OCI-M2 (cell line): ENCODE measurements at regions not wholly inside any gene's neighbourhood (a gene's known extent, or its start where the extent isn't known, plus 50 kb on each side); places are given as distances from the start of the nearest gene placed in this dataset.

Experiments used
- DNase-seq: peaks from one replicate; lab custom pipeline; 2025; ENCODE audit not compliant: unreplicated experiment; lab: John Stamatoyannopoulos, UW

- DNase-seq, result no peak
These were observed 357.0 kb downstream of the ZIC4 start for GRCh38 chr3:147049305-147049704.

DNA sequence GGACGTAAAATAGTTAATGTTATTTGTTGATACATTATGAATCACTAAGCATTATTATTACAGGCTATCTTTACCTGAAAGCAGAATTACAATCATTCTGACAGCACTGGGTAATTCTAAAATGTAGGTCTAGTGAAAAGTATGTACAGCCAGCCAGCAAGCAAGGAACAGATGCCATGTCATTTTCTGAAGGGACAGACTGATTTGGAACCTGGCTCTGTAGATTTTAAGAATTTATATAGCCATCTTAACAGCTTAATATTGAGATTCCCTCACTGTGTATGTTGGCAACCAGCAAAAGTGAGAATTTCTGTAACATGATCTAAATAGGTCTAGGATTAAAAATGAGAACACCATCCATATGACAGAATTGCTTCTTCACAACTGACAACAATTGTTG lies 359.4 kb downstream of the ZIC4 start:
- DNase-seq, result no peak

GRCh38 chr3:147038481-147038880 lies 367.9 kb downstream of the ZIC4 start:
- DNase-seq, result no peak

GRCh38 chr3:147034359-147034758 lies 372.0 kb downstream of the ZIC4 start:
- DNase-seq, result no peak

GRCh38 chr3:147030274-147030673 lies 376.1 kb downstream of the ZIC4 start:
- DNase-seq, result no peak

GRCh38 chr3:147015334-147015733 lies 391.0 kb downstream of the ZIC4 start:
- no peak for DNase-seq

GRCh38 chr3:147008886-147009285 lies 397.5 kb downstream of the ZIC4 start:
- no peak for DNase-seq

- DNase-seq, result no peak
These were observed 397.9 kb downstream of the ZIC4 start for GRCh38 chr3:147008458-147008857.

DNA sequence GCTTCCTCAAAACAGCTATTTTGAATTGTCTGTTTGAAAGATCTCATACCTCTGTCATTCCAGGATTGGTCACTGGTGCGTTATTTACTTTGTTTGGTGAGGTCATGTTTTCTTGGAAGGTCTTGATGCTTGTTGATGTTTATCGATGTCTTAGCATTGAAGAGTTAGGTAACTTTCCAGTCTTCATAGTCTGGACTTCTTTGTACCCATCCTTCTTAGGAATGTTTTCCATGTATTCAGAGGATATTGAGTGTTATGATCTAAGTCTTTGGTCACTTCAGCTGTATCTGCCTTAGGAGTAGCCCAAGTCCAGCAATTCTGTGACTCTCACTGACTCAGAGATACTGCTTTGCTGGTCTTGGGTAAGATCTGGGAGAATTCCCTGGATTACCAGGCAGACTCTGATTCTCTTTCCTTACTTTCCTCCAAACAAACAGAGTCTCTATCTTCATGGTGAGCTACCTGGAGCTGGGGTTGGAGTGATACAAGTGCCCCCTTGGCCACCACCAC lies 398.6 kb downstream of the ZIC4 start:
- DNase-seq, result no peak

- no peak for DNase-seq
These were observed 397.6 kb upstream of the PLSCR5 start for GRCh38 chr3:147002721-147003120.

GRCh38 chr3:147000274-147000673 lies 395.1 kb upstream of the PLSCR5 start:
- DNase-seq, result no peak

DNA sequence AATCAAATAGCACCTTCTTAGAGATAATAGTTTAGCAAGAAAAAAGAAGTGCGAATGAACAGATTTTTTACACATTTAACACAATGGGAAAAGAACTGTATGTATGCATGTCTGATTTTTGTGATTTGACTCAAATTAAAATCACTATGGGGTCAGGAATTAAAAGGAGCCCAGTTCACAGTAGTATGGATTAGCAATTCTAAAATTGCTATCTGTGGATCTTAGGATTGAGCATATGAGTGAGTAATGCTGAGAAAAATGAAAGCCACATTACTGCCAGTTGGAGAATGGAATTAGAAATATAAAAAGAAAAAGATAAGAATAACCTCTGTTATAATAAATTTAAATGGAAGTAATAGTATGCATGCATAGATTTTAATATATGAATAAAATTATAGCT lies 386.8 kb upstream of the PLSCR5 start:
- DNase-seq, result no peak

DNA sequence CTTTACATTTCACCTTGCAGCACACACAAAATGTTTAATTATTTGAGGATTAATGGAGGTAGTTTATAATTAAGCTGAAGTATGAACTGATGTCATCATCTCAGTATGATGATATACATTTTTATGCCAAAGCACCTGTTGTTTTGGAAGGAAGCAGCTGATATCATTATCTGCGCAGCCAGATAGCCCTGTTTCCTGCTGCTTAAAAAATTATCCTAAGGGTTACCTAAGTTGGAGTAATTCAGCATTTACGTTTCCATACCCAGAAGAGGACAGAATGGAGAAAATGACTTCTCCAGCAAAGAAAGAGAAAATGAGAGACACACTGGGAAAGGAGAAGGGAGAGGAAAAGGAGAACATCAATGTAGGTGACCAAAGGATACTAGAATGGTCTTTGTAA lies 370.3 kb upstream of the PLSCR5 start:
- DNase-seq, result no peak

DNA sequence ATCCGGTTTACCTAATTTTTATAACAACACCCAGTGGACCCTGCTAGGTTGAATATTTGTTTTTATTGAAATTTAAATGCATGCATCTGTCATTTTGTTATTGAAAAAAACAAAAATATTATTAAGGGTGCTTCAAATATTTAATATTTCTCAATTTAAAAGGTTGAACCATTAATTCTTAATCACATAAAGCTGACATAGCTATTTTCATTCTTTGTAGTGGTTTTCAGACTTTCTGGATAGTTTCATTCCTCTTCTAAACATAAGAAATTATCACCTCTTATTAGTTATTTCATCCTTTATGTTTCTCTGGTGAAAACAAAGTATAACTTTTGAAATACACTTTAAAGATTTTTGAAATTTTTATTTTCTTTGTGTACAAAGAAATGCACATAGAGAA lies 369.9 kb upstream of the PLSCR5 start:
- DNase-seq, result no peak

- no peak for DNase-seq
These were observed 368.9 kb upstream of the PLSCR5 start for GRCh38 chr3:146974001-146974400.

GRCh38 chr3:146972726-146973125 lies 367.6 kb upstream of the PLSCR5 start:
- no peak for DNase-seq

DNA sequence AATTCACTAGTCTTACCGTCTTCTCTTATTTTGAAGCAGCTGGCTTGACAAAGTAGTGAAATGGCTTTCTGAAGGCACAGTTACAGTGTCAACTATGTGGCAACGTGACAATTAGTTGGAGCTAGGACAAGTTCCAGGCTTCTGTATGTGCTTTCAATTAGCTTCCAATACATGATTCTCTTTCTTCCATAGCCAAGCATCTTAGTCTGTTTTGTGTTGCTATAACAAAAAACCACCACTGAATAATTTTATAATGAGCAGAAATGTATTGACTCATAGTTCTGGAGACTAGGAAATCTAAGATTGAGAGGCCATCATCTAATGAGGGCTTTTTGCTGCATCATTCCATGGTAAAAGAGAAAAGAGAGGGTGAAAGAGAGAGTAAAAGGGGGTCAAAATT lies 365.1 kb upstream of the PLSCR5 start:
- DNase-seq, result no peak

DNA sequence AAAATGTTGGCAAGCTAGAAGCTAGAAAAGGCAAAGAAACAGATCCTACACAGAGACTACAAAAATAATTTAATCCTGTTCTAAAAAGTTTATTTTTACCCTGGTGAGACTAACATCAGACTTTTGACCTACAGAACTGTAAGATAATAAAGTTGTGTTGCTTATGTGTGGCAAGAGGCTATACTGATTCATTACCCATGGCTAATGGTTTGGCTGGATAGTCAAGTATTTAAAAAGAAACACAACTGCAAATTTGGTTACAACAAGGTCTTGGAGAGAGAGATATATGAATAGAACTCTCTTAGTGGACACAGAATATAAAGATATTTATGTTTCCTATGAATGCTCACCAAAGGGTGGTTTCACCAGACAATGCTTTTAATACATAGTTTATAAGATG lies 364.2 kb upstream of the PLSCR5 start:
- no peak for DNase-seq

GRCh38 chr3:146968204-146968651 lies 363.1 kb upstream of the PLSCR5 start:
- DNase-seq, result no peak

DNA sequence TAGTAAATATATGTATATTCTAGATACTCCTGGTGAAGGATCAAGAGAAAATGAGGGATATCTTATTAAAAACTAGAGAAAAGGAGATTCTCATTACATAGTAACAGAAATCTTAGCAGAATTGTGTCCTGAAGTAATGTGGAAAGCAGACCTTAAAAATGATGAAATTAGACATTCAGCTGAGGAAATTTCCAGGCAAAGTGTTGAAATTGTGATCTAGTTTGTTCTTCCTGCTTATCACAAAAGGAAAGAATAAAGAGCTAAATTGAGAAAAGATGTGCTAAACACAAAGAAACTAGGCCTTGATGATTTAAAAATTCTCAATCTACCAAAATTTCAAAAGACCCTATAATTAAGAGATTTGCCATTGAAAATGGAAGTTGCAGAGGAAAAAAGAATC lies 362.6 kb upstream of the PLSCR5 start:
- no peak for DNase-seq

GRCh38 chr3:146966124-146966523 lies 361.0 kb upstream of the PLSCR5 start:
- no peak for DNase-seq

DNA sequence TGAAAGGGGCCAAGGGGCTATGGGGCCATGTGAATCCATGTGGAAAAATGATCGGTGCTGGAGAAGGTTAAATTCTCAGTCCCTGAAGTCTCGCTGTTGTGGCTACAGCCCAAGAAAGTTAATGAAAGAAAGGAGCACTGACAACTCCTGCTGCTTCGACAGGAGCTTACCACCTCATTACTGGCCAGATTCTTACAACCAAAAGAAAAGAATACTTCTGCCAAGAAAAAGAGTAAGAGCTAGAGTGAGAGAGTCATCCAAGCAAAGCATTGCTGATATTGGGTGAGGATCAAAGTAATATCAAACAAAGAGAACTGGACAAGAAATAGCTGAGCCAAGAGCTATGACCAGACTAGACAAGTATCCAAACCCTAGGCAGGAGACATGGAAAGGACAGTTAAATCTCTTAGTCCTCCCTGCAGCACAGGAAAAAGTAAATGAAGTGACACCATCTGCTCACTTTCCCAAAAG lies 348.4 kb upstream of the PLSCR5 start:
- no peak for DNase-seq

GRCh38 chr3:146948985-146949384 lies 343.8 kb upstream of the PLSCR5 start:
- DNase-seq, result no peak

- peak; percentile 66 for DNase-seq
These were observed 343.0 kb upstream of the PLSCR5 start for GRCh38 chr3:146948186-146948585.
